ENCODE measurements at regions not wholly inside any gene's neighbourhood (a gene's known extent, or its start where the extent isn't known, plus 50 kb on each side); places are given as distances from the start of the nearest gene placed in this dataset.

- Histone ChIP-seq H3K9ac (ENCODE audit: insufficient read depth, low read depth, low read length) (no peak overlapping the region), H3K27me3 (ENCODE audit: control insufficient read depth in 1 of 2, insufficient read depth in 2 of 2, low read length in 2 of 2) (peaks cover 1 to 19% of the 10 kb centered on the region in 2 experiments; a peak in 4 of 5 replicates), H3K9me3 (ENCODE audit: low read length) (no peaks in the 10 kb centered on the region), H3K4me2 (ENCODE audit: low read depth, low read length) (no peak overlapping the region), H3K36me3 (replicated peaks in 1 of 2; ENCODE audit: control insufficient read depth in 1 of 2, insufficient read depth in 2 of 2, low read length in 2 of 2) (no peaks in the 10 kb centered on the region), H3K27ac (ENCODE audit: extremely low read length, insufficient read depth, low read length) (no peak overlapping the region), H4K20me1 (ENCODE audit: insufficient read depth, low read length) (no peaks in the 10 kb centered on the region), H3K79me2 (ENCODE audit: insufficient read depth, low read length) (no peaks in the 10 kb centered on the region), H3K4me1 (ENCODE audit: insufficient read depth, low read length) (no peaks in the 10 kb centered on the region), H2AFZ (ENCODE audit: low read length) (no peak overlapping the region), H3K4me3 (replicated peaks in 1 of 3; ENCODE audit: insufficient read depth in 1 of 3, low read depth in 2 of 3, low read length in 3 of 3) (no peak overlapping the region)
- DNase-seq (ENCODE audit: low spot score): no peak
- in situ Hi-C loops (cut with HindIII; ENCODE audit: extremely low pct_ligation_motif_present, low pct_unique_long_range_greater_than_20kb): no loop called here
- intact Hi-C loops (cut with micrococcal nuclease; ENCODE audit: unreplicated experiment): no loop called here
- ChIA-PET CTCF (ENCODE audit: low intra/inter-chr PET ratio, low total read pairs) (no interaction called here), POLR2A (no interaction called here)
- no peak for FAIRE-seq
- TF ChIP-seq ZNF18 (CRISPR knock-in tag; IDR thresholded peaks at IDR 0.05; ENCODE audit: insufficient replicate concordance) (no peak), HNF4G (IDR thresholded peaks at IDR 0.05; ENCODE audit: borderline replicate concordance, low read depth, low read length) (no peak), HNF4G (CRISPR knock-in tag; IDR thresholded peaks at IDR 0.05; ENCODE audit: borderline replicate concordance, low read depth) (no peak), CAMTA2 (CRISPR knock-in tag; IDR thresholded peaks at IDR 0.05; ENCODE audit: borderline replicate concordance) (no peak), CSRNP1 (CRISPR knock-in tag; IDR thresholded peaks at IDR 0.05) (no peak), TFAP4 (IDR thresholded peaks at IDR 0.05; ENCODE audit: borderline replicate concordance, low read depth) (no peak), ZNF10 (CRISPR knock-in tag; IDR thresholded peaks at IDR 0.05; ENCODE audit: borderline replicate concordance, low read depth) (no peak), KLF16 (CRISPR knock-in tag; IDR thresholded peaks at IDR 0.05) (no peak), ZNF557 (CRISPR knock-in tag; IDR thresholded peaks at IDR 0.05) (no peak), FLYWCH1 (CRISPR knock-in tag; IDR thresholded peaks at IDR 0.05) (no peak), NCOA5 (CRISPR knock-in tag; IDR thresholded peaks at IDR 0.05) (no peak), PRPF4 (IDR thresholded peaks at IDR 0.05; ENCODE audit: low read depth, low read length, poor library complexity, severe bottlenecking) (no peak), ZNF850 (CRISPR knock-in tag; conservative IDR thresholded peaks at IDR 0.05) (no peak), ZNF792 (CRISPR knock-in tag; IDR thresholded peaks at IDR 0.05) (no peak), HMG20A (CRISPR knock-in tag; IDR thresholded peaks at IDR 0.05; ENCODE audit: borderline replicate concordance) (no peak)
- TF ChIP-seq, protein P1, sequence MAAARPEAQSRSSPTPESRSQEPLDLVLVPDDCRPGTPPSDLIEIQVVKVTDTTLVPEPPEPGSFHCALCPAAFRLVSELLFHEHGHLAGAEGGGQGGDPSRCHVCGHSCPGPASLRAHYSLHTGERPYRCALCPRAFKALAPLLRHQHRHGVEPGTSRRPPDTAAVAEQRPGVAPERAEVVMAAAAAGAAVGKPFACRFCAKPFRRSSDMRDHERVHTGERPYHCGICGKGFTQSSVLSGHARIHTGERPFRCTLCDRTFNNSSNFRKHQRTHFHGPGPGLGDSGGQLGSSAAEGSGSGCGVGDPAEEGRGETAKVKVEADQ (CRISPR knock-in tag; IDR thresholded peaks at IDR 0.05; ENCODE audit: borderline replicate concordance): no peak
- ATAC-seq: no peak
- WGBS (ENCODE audit: low lambda C conversion rate): 22% methylated on average over 2 of the region's 2 CpGs
- BruUV-seq (replicated peaks): no TSS peak
Measured at GRCh38 chr11:116135891-116136290, 631.7 kb upstream of the CADM1 start.

Data from HepG2 (cell line).